Neural crest cell (in vitro differentiated cells): ENCODE measurements at regions not wholly inside any gene's neighbourhood (a gene's known extent, or its start where the extent isn't known, plus 50 kb on each side); places are given as distances from the start of the nearest gene placed in this dataset.
"Not testable (repeated sequence)": the region's sequence is repeated elsewhere in the genome, so short reads cannot be mapped to it uniquely, and the experiment has no call there.

Experiments
- DNase-seq: peaks from one replicate; pipeline ENCODE4 v3.0.0; 2021; ENCODE audit warnings: low read depth, mixed read lengths, low spot score
- H3K27ac Mint-ChIP-seq: one replicate; pipeline ENCODE4 v1.8.0; 2021; ENCODE audit warnings: mild to moderate bottlenecking, mixed read lengths; ENCODE audit not compliant: unreplicated experiment
- H3K27me3 Mint-ChIP-seq: 2 replicates; pipeline ENCODE4 v1.8.0; 2021; ENCODE audit warnings: low read depth, mild to moderate bottlenecking, mixed read lengths
- H3K36me3 Mint-ChIP-seq: 2 replicates; pipeline ENCODE4 v1.8.0; 2021; ENCODE audit warnings: low read depth, mild to moderate bottlenecking, mixed read lengths
- H3K4me1 Mint-ChIP-seq: 2 replicates; pipeline ENCODE4 v1.8.0; 2021; ENCODE audit warnings: mixed read lengths
- H3K4me3 Mint-ChIP-seq: one replicate; pipeline ENCODE4 v1.8.0; 2021; ENCODE audit warnings: mild to moderate bottlenecking, mixed read lengths
- H3K9me3 Mint-ChIP-seq: 2 replicates; pipeline ENCODE4 v1.8.0; 2021; ENCODE audit warnings: mixed read lengths
- CTCF ChIP-seq: fragments of 200-600 bp; sonication (generic); conservative IDR thresholded peaks from 2 replicates; pipeline ENCODE4 v1.5.0; 2021; ENCODE audit warnings: antibody characterized with exemption, mild to moderate bottlenecking

GRCh38 chr20:25902321-25902720, 205.7 kb upstream of the ZNF337 start:
- H3K36me3 Mint-ChIP-seq, DNase-seq: not testable (repeated sequence)

GRCh38 chr20:25898663-25899062, 202.0 kb upstream of the ZNF337 start:
- H3K27me3 Mint-ChIP-seq, result peaks cover 52% of the 10 kb centered on the region
- not testable (repeated sequence) for H3K4me3 Mint-ChIP-seq, H3K36me3 Mint-ChIP-seq, H3K27ac Mint-ChIP-seq, H3K9me3 Mint-ChIP-seq, DNase-seq, H3K4me1 Mint-ChIP-seq

More at GRCh38 chr20:25902321-25902720, 205.7 kb upstream of the ZNF337 start:
- not testable (repeated sequence) for H3K27ac Mint-ChIP-seq, H3K4me3 Mint-ChIP-seq, H3K9me3 Mint-ChIP-seq, H3K4me1 Mint-ChIP-seq
- H3K27me3 Mint-ChIP-seq, result peaks cover 56% of the 10 kb centered on the region

GRCh38 chr20:25879096-25879495, 182.4 kb upstream of the ZNF337 start:
- H3K27me3 Mint-ChIP-seq, result peaks cover 21% of the 10 kb centered on the region
- not testable (repeated sequence) for H3K9me3 Mint-ChIP-seq, H3K4me1 Mint-ChIP-seq, H3K36me3 Mint-ChIP-seq, DNase-seq, H3K4me3 Mint-ChIP-seq, H3K27ac Mint-ChIP-seq

- not testable (repeated sequence) for DNase-seq, H3K36me3 Mint-ChIP-seq, H3K27ac Mint-ChIP-seq, H3K4me3 Mint-ChIP-seq, H3K9me3 Mint-ChIP-seq
- Mint-ChIP-seq H3K4me1 (peaks cover 34% of the 10 kb centered on the region), H3K27me3 (peaks cover 57% of the 10 kb centered on the region)
Measured at GRCh38 chr20:25868650-25868979, 172.0 kb upstream of the ZNF337 start.

- peaks cover 60% of the 10 kb centered on the region for H3K27me3 Mint-ChIP-seq
- H3K27ac Mint-ChIP-seq, result no peak overlapping the region
- TF ChIP-seq CTCF, result no peak
Measured at GRCh38 chr20:25867776-25868649, 171.4 kb upstream of the ZNF337 start.

GRCh38 chr20:25867015-25867775, 170.5 kb upstream of the ZNF337 start:
- Mint-ChIP-seq H3K4me1 (peaks cover 37% of the 10 kb centered on the region), H3K27me3 (peaks cover 67% of the 10 kb centered on the region), H3K4me3 (peak overlapping the region; percentile 84)
- not testable (repeated sequence) for H3K27ac Mint-ChIP-seq, DNase-seq, H3K36me3 Mint-ChIP-seq, H3K9me3 Mint-ChIP-seq

More at GRCh38 chr20:25867776-25868649, 171.4 kb upstream of the ZNF337 start:
- peaks cover 32% of the 10 kb centered on the region for H3K4me1 Mint-ChIP-seq
- H3K9me3 Mint-ChIP-seq, result no peaks in the 10 kb centered on the region
- peaks cover 2% of the 10 kb centered on the region for H3K36me3 Mint-ChIP-seq
- H3K4me3 Mint-ChIP-seq, result peak overlapping the region; percentile 84
- DNase-seq, result peak; percentile 57

GRCh38 chr20:25865715-25866656, 169.3 kb upstream of the ZNF337 start:
- H3K27ac Mint-ChIP-seq, result peak overlapping the region; percentile 67

GRCh38 chr20:25864963-25865714, 168.5 kb upstream of the ZNF337 start:
- DNase-seq, H3K36me3 Mint-ChIP-seq, H3K9me3 Mint-ChIP-seq: not testable (repeated sequence)
- Mint-ChIP-seq H3K4me3 (peak overlapping the region; percentile 84), H3K4me1 (peaks cover 56% of the 10 kb centered on the region), H3K27me3 (peaks cover 82% of the 10 kb centered on the region), H3K27ac (peak overlapping the region; percentile 67)

More at GRCh38 chr20:25865715-25866656, 169.3 kb upstream of the ZNF337 start:
- Mint-ChIP-seq H3K27me3 (peaks cover 79% of the 10 kb centered on the region), H3K9me3 (no peaks in the 10 kb centered on the region), H3K36me3 (peaks cover 2% of the 10 kb centered on the region), H3K4me3 (peak overlapping the region; percentile 84), H3K4me1 (peaks cover 48% of the 10 kb centered on the region)
- DNase-seq, result peak; percentile 57
- no peak for TF ChIP-seq CTCF
